HCT116 (cell line): ENCODE measurements at regions not wholly inside any gene's neighbourhood (a gene's known extent, or its start where the extent isn't known, plus 50 kb on each side); places are given as distances from the start of the nearest gene placed in this dataset.

Experiments
- ATAC-seq: fragments of 200-7000 bp; cut with Tn5 transposase; 2 replicates; pipeline ENCODE4 v1.9.1; 2020; ENCODE audit warnings: mild to moderate bottlenecking, moderate library complexity
- BruUV-seq: library from RNA; stranded (reverse); fragments of 400-500 nt; replicated peaks from 2 replicates; lab custom pipeline; 2021; lab: Mats Ljungman, UMichigan
- CTCF ChIA-PET: fragments of 300-600 bp; sonication (Branson Sonifier 250); formaldehyde crosslinking; loops from one replicate; lab custom pipeline; 2021; ENCODE audit warnings: antibody characterized with exemption; lab: Charles Lee
- POLR2A ChIA-PET: fragments of 300-600, 350-600 bp; sonication (Branson Sonifier 250); formaldehyde crosslinking; loops from one replicate; lab custom pipeline; 2021; ENCODE audit warnings: antibody characterized with exemption; lab: Charles Lee
- RAD21 ChIA-PET, 2 experiments: fragments of 300-600 bp; sonication (Branson Sonifier 250); formaldehyde crosslinking; loops; one replicate each; lab custom pipeline; 2023; ENCODE audit warnings: low total read pairs in 2 of 2; ENCODE audit not compliant: uncharacterized antibody in 2 of 2, unreplicated experiment in 2 of 2, low non-redundant PET in 1 of 2; lab: Charles Lee
- DNase-seq: peaks from one replicate; pipeline ENCODE4 v3.0.0-alpha.2; 2010; ENCODE audit warnings: low read depth, low spot score
- H2AFZ ChIP-seq: fragments of 200-600 bp; shearing (Covaris generic), sonication (generic); 2 replicates; pipeline ENCODE4 v1.6.1; 2017; ENCODE audit warnings: low read depth, mixed run types, mixed read lengths, antibody characterized with exemption, low read length; ENCODE audit not compliant: poor library complexity, severe bottlenecking
- H3K27ac ChIP-seq: 2 replicates; pipeline ENCODE4 v1.5.1; 2012; ENCODE audit warnings: low read depth, low read length
- H3K27me3 ChIP-seq: fragments of 200-600 bp; sonication (generic); 2 replicates; pipeline ENCODE4 v1.6.1; 2016; ENCODE audit warnings: mixed run types, low read length, mixed read lengths; ENCODE audit not compliant: insufficient read depth
- H3K36me3 ChIP-seq, 2 experiments: fragments of 200-500 bp in 1 of 2; fragments of 200-600 bp in 1 of 2; sonication (Bioruptor generic) in 1 of 2; sonication (generic) in 1 of 2; 2 replicates each; pipeline versions ENCODE4 v1.5.1 to v1.6.1; 2014 to 2016; ENCODE audit warnings: low read length in 2 of 2, inconsistent platforms in 1 of 2, mixed read lengths in 1 of 2, mixed run types in 1 of 2; ENCODE audit not compliant: insufficient read depth in 2 of 2, control insufficient read depth in 1 of 2
- H3K4me1 ChIP-seq, 2 experiments: fragments of 200-600 bp in 1 of 2; sonication (generic) in 1 of 2; 2 replicates each; pipeline versions ENCODE4 v1.5.1 to v1.6.1; 2012 to 2017; ENCODE audit warnings: low read length in 2 of 2, inconsistent platforms in 1 of 2, mild to moderate bottlenecking in 1 of 2, mixed read lengths in 1 of 2, mixed run types in 1 of 2, moderate library complexity in 1 of 2; ENCODE audit not compliant: insufficient read depth in 2 of 2, control insufficient read depth in 1 of 2
- H3K4me2 ChIP-seq: fragments of 200-600 bp; sonication (generic); 2 replicates; pipeline ENCODE4 v1.6.1; 2017; ENCODE audit warnings: mixed run types, low read length, mixed read lengths
- H3K4me3 ChIP-seq, 2 experiments: fragments of 200-600 bp in 1 of 2; sonication (generic) in 1 of 2; replicated peaks in 1 of 2; 2 replicates each; pipeline ENCODE4 v1.5.1; 2011 to 2016; ENCODE audit warnings: low read length in 2 of 2, control low read depth in 1 of 2, low read depth in 1 of 2, mild to moderate bottlenecking in 1 of 2, mixed read lengths in 1 of 2, mixed run types in 1 of 2
- H3K79me2 ChIP-seq: fragments of 200-600 bp; sonication (generic); 2 replicates; pipeline ENCODE4 v1.6.1; 2017; ENCODE audit warnings: mild to moderate bottlenecking, mixed run types, low read length, moderate library complexity, mixed read lengths; ENCODE audit not compliant: insufficient read depth
- H3K9ac ChIP-seq: fragments of 200-600 bp; sonication (generic); 2 replicates; pipeline ENCODE4 v1.6.1; 2016; ENCODE audit warnings: low read length, mixed read lengths
- H3K9me2 ChIP-seq: fragments of 200-600 bp; sonication (generic), shearing (Covaris generic); 2 replicates; pipeline ENCODE4 v1.6.1; 2017; ENCODE audit warnings: mixed run types, mild to moderate bottlenecking, moderate library complexity; ENCODE audit not compliant: insufficient read depth
- H3K9me3 ChIP-seq, 2 experiments: fragments of 200-500 bp in 1 of 2; fragments of 200-600 bp in 1 of 2; sonication (Bioruptor generic) in 1 of 2; sonication (generic) in 1 of 2; 2 replicates each; pipeline ENCODE4 v1.6.1; 2014 to 2017; ENCODE audit warnings: low read length in 2 of 2, mixed read lengths in 2 of 2, inconsistent platforms in 1 of 2, low read depth in 1 of 2, mild to moderate bottlenecking in 1 of 2, mixed run types in 1 of 2, moderate library complexity in 1 of 2; ENCODE audit not compliant: control insufficient read depth in 1 of 2, insufficient read depth in 1 of 2
- H4K20me1 ChIP-seq: fragments of 200-600 bp; sonication (generic), shearing (Covaris generic); 2 replicates; pipeline ENCODE4 v1.6.1; 2017; ENCODE audit warnings: mixed run types, mild to moderate bottlenecking, moderate library complexity; ENCODE audit not compliant: insufficient read depth
- ELF1 ChIP-seq: IDR thresholded peaks from 2 replicates; pipeline ENCODE4 v1.6.1; 2012; ENCODE audit warnings: low read depth, borderline replicate concordance
- EZH2phosphoT487 ChIP-seq: fragments of 200-600 bp; IDR thresholded peaks from 2 replicates; pipeline ENCODE4 v1.6.1; 2018; ENCODE audit warnings: antibody characterized with exemption, borderline replicate concordance
- FOSL1 ChIP-seq: IDR thresholded peaks from 2 replicates; pipeline ENCODE4 v1.6.1; 2012; ENCODE audit warnings: low read depth
- JUND ChIP-seq: IDR thresholded peaks from 2 replicates; pipeline ENCODE4 v1.6.1; 2012
- POLR2AphosphoS5 ChIP-seq: IDR thresholded peaks from 2 replicates; pipeline ENCODE4 v1.6.1; 2011; ENCODE audit warnings: mild to moderate bottlenecking, low read depth, low read length, moderate library complexity
- RAD21 ChIP-seq: IDR thresholded peaks from 2 replicates; pipeline ENCODE4 v1.6.1; 2012; ENCODE audit warnings: low read depth, mild to moderate bottlenecking
- SIN3A ChIP-seq: IDR thresholded peaks from 2 replicates; pipeline ENCODE4 v1.6.1; 2012; ENCODE audit warnings: low read depth
- TCF7L2 ChIP-seq: IDR thresholded peaks from 2 replicates; pipeline ENCODE4 v1.7.0; 2011; ENCODE audit warnings: borderline replicate concordance, inconsistent platforms; ENCODE audit not compliant: insufficient read depth, insufficient read length; ENCODE audit errors: extremely low read depth
- YY1 ChIP-seq: IDR thresholded peaks from 2 replicates; pipeline ENCODE4 v1.6.1; 2011; ENCODE audit warnings: low read length, low read depth, moderate library complexity, mild to moderate bottlenecking; ENCODE audit not compliant: insufficient replicate concordance; ENCODE audit errors: extremely low read depth
- ZFX ChIP-seq: fragments of 450-650 bp; IDR thresholded peaks from 2 replicates; pipeline ENCODE4 v1.6.1; 2017
- intact Hi-C: fragments of 100-400 bp; cut with micrococcal nuclease; formaldehyde crosslinking; loops from 2 replicates; pipeline ENCODE4 v1.10.0; 2022
- TF ChIP-seq, protein P1 (sequence below): IDR thresholded peaks from 2 replicates; pipeline ENCODE4 v1.6.1; 2012; ENCODE audit warnings: low read depth
- TF ChIP-seq, protein P2 (sequence below), 3 experiments: fragments of 200-600 bp in 1 of 3; sonication (generic) in 1 of 3; IDR thresholded peaks in 2 of 3; conservative IDR thresholded peaks in 1 of 3; 2 replicates each; pipeline ENCODE4 v1.5.1; 2012 to 2017; ENCODE audit warnings: low read depth in 2 of 3, low read length in 2 of 3, antibody characterized with exemption in 1 of 3, borderline replicate concordance in 1 of 3, control low read depth in 1 of 3, mild to moderate bottlenecking in 1 of 3, mixed read lengths in 1 of 3, mixed run types in 1 of 3, moderate library complexity in 1 of 3; ENCODE audit not compliant: insufficient read depth in 1 of 3
- TF ChIP-seq, protein P3 (sequence below): IDR thresholded peaks from 2 replicates; pipeline ENCODE4 v1.6.1; 2012

DNA sequence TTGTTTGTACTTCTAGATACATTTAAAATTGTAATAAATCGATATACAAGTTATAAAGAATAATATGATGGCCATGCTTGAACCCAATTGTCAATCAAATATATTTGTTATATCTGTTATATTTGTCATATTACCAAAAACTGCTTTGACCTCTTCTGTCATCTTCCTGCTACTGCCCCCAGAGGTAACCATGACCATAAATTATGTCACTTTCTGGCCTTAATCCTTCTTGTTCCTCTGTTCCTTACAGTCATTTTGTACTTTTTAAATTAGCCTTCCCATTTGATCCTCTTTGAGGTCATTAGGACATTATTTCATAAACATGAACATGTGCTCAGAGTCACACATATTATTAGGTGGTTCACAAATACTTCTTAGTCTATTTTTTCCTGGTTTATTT is 124.7 kb downstream of the HFE start:
- DNase-seq (no peak), ATAC-seq (peak; percentile 44; the same call in 1 of the 2 replicates)
- Histone ChIP-seq H2AFZ (no peak overlapping the region), H3K4me1 (peaks cover 0 to 4% of the 10 kb centered on the region in 2 experiments; a peak in 1 of 4 replicates), H3K4me3 (no peak overlapping the region), H3K27me3 (no peaks in the 10 kb centered on the region), H3K36me3 (no peaks in the 10 kb centered on the region), H3K9ac (no peak overlapping the region), H4K20me1 (no peaks in the 10 kb centered on the region), H3K79me2 (no peaks in the 10 kb centered on the region), H3K9me2 (no peaks in the 10 kb centered on the region), H3K4me2 (no peak overlapping the region), H3K27ac (no peak overlapping the region), H3K9me3 (peaks cover 0 to 3% of the 10 kb centered on the region in 2 experiments; a peak in 1 of 4 replicates)
- TF ChIP-seq ELF1 (no peak), RAD21 (0 out of 2 replicates have a peak, but pooled peaks have one; percentile 4)
- ChIA-PET CTCF (no interaction called here), POLR2A (no interaction called here), RAD21 (no interaction called here)
- BruUV-seq = no TSS peak
- intact Hi-C loops = no loop called here

DNA sequence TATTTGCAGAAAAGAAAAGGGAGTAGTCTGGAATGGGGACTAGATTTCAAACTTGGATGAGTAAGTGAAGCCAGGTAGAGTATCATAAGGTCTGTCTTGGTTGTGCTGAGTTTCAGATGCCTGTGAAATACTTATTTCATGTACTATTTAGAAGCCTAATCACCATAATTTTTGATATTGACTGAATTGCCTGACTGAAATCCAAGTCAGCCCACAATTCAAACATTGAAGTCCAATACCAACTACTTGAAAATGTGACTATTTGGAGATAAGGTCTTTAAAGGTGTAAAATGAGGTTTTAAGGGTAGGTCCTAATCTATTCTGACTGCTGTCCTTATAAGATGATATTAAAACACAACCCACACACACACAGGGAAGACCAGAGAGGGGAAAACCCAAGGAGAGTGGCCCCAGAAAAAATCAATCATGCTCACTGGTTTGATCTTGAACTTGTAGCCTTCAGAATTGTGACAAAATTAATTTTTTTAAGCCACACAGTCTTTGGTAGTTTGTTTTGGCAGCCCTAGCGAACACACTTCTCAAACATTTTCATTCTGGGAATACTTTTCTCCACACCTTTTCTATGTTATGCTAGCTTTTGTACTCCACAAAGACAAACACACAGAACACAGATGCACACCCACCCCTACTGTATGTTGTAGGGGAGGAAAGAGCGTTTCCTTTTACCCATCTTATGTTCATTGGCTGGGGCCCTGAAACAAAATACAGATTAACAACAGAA is 126.3 kb downstream of the HFE start:
- Histone ChIP-seq H3K79me2 (no peaks in the 10 kb centered on the region), H3K27me3 (no peaks in the 10 kb centered on the region), H4K20me1 (no peaks in the 10 kb centered on the region), H3K36me3 (no peaks in the 10 kb centered on the region), H3K4me3 (no peak overlapping the region)
- no TSS peak for BruUV-seq
- CTCF ChIA-PET = no interaction called here
- ATAC-seq = no peak
- TF ChIP-seq, protein P1, sequence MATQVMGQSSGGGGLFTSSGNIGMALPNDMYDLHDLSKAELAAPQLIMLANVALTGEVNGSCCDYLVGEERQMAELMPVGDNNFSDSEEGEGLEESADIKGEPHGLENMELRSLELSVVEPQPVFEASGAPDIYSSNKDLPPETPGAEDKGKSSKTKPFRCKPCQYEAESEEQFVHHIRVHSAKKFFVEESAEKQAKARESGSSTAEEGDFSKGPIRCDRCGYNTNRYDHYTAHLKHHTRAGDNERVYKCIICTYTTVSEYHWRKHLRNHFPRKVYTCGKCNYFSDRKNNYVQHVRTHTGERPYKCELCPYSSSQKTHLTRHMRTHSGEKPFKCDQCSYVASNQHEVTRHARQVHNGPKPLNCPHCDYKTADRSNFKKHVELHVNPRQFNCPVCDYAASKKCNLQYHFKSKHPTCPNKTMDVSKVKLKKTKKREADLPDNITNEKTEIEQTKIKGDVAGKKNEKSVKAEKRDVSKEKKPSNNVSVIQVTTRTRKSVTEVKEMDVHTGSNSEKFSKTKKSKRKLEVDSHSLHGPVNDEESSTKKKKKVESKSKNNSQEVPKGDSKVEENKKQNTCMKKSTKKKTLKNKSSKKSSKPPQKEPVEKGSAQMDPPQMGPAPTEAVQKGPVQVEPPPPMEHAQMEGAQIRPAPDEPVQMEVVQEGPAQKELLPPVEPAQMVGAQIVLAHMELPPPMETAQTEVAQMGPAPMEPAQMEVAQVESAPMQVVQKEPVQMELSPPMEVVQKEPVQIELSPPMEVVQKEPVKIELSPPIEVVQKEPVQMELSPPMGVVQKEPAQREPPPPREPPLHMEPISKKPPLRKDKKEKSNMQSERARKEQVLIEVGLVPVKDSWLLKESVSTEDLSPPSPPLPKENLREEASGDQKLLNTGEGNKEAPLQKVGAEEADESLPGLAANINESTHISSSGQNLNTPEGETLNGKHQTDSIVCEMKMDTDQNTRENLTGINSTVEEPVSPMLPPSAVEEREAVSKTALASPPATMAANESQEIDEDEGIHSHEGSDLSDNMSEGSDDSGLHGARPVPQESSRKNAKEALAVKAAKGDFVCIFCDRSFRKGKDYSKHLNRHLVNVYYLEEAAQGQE = no peak
- no peak for TF ChIP-seq FOSL1
- no peak for TF ChIP-seq RAD21
- TF ChIP-seq, protein P2, sequence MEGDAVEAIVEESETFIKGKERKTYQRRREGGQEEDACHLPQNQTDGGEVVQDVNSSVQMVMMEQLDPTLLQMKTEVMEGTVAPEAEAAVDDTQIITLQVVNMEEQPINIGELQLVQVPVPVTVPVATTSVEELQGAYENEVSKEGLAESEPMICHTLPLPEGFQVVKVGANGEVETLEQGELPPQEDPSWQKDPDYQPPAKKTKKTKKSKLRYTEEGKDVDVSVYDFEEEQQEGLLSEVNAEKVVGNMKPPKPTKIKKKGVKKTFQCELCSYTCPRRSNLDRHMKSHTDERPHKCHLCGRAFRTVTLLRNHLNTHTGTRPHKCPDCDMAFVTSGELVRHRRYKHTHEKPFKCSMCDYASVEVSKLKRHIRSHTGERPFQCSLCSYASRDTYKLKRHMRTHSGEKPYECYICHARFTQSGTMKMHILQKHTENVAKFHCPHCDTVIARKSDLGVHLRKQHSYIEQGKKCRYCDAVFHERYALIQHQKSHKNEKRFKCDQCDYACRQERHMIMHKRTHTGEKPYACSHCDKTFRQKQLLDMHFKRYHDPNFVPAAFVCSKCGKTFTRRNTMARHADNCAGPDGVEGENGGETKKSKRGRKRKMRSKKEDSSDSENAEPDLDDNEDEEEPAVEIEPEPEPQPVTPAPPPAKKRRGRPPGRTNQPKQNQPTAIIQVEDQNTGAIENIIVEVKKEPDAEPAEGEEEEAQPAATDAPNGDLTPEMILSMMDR (IDR thresholded peaks at IDR 0.05 in 2 of 3, conservative IDR thresholded peaks at IDR 0.05 in 1 of 3; ENCODE audit: borderline replicate concordance in 1 of 3, insufficient read depth in 1 of 3, low read depth in 2 of 3, low read length in 2 of 3) = no peak
- no peak for TF ChIP-seq POLR2AphosphoS5
- TF ChIP-seq SIN3A = no peak
- TF ChIP-seq TCF7L2 = no peak
- no peak for TF ChIP-seq YY1
- TF ChIP-seq, protein P3, sequence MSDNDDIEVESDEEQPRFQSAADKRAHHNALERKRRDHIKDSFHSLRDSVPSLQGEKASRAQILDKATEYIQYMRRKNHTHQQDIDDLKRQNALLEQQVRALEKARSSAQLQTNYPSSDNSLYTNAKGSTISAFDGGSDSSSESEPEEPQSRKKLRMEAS = no peak
- TF ChIP-seq JUND = no peak
- no peak for TF ChIP-seq EZH2phosphoT487
- TF ChIP-seq ZFX = no peak
- TF ChIP-seq, all 23 proteins: peak for 0
- POLR2A ChIA-PET = no interaction called here
- H3K9me3 ChIP-seq = peaks cover 0 to 3% of the 10 kb centered on the region in 2 experiments; a peak in 1 of 4 replicates
- no peaks in the 10 kb centered on the region for H3K9me2 ChIP-seq
- no peak overlapping the region for H2AFZ ChIP-seq
- no peak overlapping the region for H3K4me2 ChIP-seq
- H3K27ac ChIP-seq = no peak overlapping the region
- no peak for DNase-seq
- no peak overlapping the region for H3K9ac ChIP-seq
- intact Hi-C loops = no loop called here
- RAD21 ChIA-PET = no interaction called here
- peaks cover 0 to 4% of the 10 kb centered on the region in 2 experiments; a peak in 1 of 4 replicates for H3K4me1 ChIP-seq
